Astrocyte (in vitro differentiated cells and primary cell): ENCODE measurements at regions not wholly inside any gene's neighbourhood (a gene's known extent, or its start where the extent isn't known, plus 50 kb on each side); places are given as distances from the start of the nearest gene placed in this dataset.
"Not testable (repeated sequence)": the region's sequence is repeated elsewhere in the genome, so short reads cannot be mapped to it uniquely, and the experiment has no call there.

Experiments used
- EZH2 ChIP-seq: IDR thresholded peaks from 2 replicates; pipeline ENCODE4 v1.6.1; 2012; ENCODE audit warnings: mild to moderate bottlenecking, low read length, inconsistent platforms; ENCODE audit not compliant: insufficient read depth
- TF ChIP-seq, protein P1 (sequence below): IDR thresholded peaks from 2 replicates; pipeline ENCODE4 v1.5.1; 2011; ENCODE audit warnings: low read depth, mild to moderate bottlenecking, inconsistent platforms, low read length, moderate library complexity; ENCODE audit not compliant: insufficient read depth

DNA sequence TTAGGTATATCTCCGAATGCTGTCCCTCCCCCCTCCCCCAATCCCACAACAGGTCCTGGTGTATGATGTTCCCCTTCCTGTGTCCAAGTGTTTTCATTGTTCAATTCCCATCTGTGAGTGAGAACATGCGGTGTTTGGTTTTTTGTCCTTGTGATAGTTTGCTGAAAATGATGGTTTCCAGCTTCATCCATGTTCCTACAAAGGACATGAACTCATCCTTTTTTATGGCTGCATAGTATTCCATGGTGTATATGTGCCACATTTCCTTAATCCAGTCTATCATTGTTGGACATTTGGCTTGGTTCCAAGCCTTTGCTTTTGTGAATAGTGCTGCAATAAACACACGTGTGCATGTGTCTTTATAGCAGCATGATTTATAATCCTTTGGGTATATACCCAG, 199.1 kb downstream of the CTH start:
- TF ChIP-seq, protein P1, sequence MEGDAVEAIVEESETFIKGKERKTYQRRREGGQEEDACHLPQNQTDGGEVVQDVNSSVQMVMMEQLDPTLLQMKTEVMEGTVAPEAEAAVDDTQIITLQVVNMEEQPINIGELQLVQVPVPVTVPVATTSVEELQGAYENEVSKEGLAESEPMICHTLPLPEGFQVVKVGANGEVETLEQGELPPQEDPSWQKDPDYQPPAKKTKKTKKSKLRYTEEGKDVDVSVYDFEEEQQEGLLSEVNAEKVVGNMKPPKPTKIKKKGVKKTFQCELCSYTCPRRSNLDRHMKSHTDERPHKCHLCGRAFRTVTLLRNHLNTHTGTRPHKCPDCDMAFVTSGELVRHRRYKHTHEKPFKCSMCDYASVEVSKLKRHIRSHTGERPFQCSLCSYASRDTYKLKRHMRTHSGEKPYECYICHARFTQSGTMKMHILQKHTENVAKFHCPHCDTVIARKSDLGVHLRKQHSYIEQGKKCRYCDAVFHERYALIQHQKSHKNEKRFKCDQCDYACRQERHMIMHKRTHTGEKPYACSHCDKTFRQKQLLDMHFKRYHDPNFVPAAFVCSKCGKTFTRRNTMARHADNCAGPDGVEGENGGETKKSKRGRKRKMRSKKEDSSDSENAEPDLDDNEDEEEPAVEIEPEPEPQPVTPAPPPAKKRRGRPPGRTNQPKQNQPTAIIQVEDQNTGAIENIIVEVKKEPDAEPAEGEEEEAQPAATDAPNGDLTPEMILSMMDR: not testable (repeated sequence)
- TF ChIP-seq EZH2: not testable (repeated sequence)
